ENCODE measurements at regions not wholly inside any gene's neighbourhood (a gene's known extent, or its start where the extent isn't known, plus 50 kb on each side); places are given as distances from the start of the nearest gene placed in this dataset.
"Not testable (repeated sequence)": the region's sequence is repeated elsewhere in the genome, so short reads cannot be mapped to it uniquely, and the experiment has no call there.

DNA sequence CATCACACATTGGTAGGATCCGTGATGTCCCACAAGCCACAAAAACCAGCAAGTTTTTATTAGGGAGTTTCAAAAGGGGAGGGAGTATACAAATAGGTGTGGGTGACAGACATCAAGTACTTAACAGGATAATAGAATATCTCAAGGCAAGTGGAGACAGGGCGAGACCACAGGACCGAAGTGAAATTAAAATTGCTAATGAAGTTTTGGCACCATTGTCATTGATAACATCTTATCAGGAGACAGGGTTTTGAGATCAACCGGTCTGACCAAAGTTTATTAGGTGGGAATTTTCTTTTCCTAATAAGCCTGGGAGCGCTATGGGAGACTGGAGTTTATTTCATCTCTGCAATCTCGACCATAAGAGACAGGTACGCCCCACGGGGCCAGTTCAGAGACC, 178.5 kb downstream of the OTOP1 start:
- H3K4me3 ChIP-seq (ENCODE audit: low read depth, low read length); DNase-seq (ENCODE audit: low read depth): not testable (repeated sequence)

DNA sequence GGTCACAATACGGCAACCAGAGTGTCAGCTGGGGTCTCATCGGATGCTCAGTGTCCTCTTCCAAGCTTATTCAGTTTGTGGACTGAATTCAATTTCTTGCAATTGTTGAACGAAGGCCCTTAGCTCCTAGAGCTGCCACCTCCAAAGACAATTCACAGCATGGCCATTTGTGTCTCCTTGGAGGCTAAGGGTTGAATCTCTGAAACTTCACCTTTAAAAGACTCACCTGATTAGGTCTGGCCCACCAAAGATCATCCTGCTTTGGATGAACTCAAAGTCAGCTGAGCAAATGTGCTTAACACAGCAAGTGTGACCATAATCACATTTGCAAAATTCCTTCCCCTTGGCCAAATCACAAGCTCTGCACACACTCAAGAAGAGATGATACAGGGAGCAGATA, 175.9 kb downstream of the OTOP1 start:
- not testable (repeated sequence) for H3K4me3 ChIP-seq (ENCODE audit: low read depth, low read length)

GRCh38 chr4:4052933-4053332, 173.8 kb downstream of the OTOP1 start:
- H3K4me3 ChIP-seq (ENCODE audit: low read depth, low read length); DNase-seq (ENCODE audit: low read depth): not testable (repeated sequence)

More for the DNA sequence above, 175.9 kb downstream of the OTOP1 start:
- DNase-seq (ENCODE audit: low read depth), result not testable (repeated sequence)

- not testable (repeated sequence) for H3K4me3 ChIP-seq (ENCODE audit: low read depth, low read length); DNase-seq (ENCODE audit: low read depth)
These were observed 169.5 kb downstream of the OTOP1 start for GRCh38 chr4:4057226-4057625.

GRCh38 chr4:4084171-4084570, 142.6 kb downstream of the OTOP1 start:
- H3K4me3 ChIP-seq (ENCODE audit: low read depth, low read length); DNase-seq (ENCODE audit: low read depth): not testable (repeated sequence)

DNA sequence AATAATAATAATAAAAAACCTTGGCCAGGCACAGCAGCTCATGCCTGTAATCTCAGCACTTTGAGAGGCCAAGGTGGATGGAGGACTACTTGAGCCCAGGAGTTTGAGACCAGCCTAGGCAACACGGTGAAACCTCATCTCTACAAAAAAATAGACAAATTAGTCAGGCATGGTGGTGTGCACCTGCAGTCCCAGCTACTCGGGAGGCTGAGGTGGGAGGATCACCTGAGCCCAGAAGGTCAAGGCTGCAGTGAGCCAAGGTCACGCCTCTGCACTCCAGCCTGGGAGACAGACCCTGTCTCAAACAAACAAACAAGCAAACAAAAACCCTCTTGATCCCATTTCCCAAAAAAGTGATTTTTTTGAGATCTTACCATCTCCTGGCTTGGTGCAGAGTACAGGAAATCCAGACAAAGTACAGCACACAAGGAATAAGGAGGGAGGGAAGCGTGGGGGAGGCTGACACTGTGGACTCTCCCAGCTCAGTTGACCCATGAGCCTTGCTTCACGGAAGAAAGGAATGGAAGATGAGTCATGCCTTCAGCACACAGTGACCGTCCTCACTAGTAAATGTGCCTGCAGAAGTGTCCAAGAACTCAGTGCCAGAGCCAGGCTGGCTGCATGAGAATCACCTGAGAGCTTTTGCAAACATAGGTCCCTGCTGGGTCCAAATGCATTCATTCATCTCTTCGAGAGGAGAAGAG, 136.9 kb downstream of the OTOP1 start:
- DNase-seq (ENCODE audit: low read depth), result peak; percentile 1
- not testable (repeated sequence) for H3K4me3 ChIP-seq (ENCODE audit: low read depth, low read length)

DNA sequence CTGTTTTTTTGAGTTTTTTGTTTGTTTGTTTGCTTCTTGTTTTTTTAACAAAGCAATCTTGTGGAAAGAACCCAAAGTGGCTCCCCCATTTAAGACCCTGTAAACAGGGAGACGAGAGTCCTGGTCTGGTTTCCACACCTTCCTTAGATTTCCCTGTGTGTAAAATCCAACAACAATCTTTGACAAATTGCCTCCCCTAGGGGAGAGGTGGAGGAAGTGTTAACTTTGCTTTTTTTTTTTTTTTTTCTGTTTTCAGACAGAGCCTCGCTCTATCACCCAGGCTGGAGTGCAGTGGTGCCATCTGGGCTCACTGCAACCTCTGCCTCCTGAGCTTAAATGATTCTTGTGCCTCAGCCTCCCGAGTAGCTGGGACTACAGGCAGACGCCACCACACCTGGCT, 136.0 kb downstream of the OTOP1 start:
- not testable (repeated sequence) for DNase-seq (ENCODE audit: low read depth); H3K4me3 ChIP-seq (ENCODE audit: low read depth, low read length)
- TF ChIP-seq, protein P1, sequence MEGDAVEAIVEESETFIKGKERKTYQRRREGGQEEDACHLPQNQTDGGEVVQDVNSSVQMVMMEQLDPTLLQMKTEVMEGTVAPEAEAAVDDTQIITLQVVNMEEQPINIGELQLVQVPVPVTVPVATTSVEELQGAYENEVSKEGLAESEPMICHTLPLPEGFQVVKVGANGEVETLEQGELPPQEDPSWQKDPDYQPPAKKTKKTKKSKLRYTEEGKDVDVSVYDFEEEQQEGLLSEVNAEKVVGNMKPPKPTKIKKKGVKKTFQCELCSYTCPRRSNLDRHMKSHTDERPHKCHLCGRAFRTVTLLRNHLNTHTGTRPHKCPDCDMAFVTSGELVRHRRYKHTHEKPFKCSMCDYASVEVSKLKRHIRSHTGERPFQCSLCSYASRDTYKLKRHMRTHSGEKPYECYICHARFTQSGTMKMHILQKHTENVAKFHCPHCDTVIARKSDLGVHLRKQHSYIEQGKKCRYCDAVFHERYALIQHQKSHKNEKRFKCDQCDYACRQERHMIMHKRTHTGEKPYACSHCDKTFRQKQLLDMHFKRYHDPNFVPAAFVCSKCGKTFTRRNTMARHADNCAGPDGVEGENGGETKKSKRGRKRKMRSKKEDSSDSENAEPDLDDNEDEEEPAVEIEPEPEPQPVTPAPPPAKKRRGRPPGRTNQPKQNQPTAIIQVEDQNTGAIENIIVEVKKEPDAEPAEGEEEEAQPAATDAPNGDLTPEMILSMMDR (conservative IDR thresholded peaks at IDR 0.05; ENCODE audit: low read depth, low read length), result peak; percentile 10

- H3K4me3 ChIP-seq (ENCODE audit: low read depth, low read length); DNase-seq (ENCODE audit: low read depth): not testable (repeated sequence)
These were observed 134.6 kb downstream of the OTOP1 start for GRCh38 chr4:4092159-4092558.

DNA sequence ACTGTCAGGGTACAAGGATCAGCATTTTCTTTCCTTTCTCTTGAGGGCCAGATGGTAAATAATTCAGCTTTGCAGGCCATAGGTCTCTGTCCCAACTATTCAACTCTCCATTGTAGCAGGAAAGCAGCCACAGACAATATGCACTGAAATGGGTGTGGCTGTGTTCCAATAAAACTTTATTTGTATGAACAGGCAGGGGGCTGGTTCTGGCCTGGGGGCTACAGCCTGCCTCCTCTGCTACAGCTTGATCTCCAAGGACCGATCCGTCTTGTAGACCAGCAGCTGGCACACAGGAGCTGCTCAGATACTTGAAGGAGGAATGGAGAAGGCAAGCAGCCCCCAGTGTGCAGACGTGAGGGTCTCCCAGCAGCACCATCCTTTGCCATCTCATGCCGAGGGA, 127.1 kb downstream of the OTOP1 start:
- H3K4me3 ChIP-seq (ENCODE audit: low read depth, low read length); DNase-seq (ENCODE audit: low read depth): not testable (repeated sequence)

- H3K4me3 ChIP-seq (ENCODE audit: low read depth, low read length); DNase-seq (ENCODE audit: low read depth): not testable (repeated sequence)
These were observed 119.8 kb downstream of the OTOP1 start for GRCh38 chr4:4106923-4107322.

DNA sequence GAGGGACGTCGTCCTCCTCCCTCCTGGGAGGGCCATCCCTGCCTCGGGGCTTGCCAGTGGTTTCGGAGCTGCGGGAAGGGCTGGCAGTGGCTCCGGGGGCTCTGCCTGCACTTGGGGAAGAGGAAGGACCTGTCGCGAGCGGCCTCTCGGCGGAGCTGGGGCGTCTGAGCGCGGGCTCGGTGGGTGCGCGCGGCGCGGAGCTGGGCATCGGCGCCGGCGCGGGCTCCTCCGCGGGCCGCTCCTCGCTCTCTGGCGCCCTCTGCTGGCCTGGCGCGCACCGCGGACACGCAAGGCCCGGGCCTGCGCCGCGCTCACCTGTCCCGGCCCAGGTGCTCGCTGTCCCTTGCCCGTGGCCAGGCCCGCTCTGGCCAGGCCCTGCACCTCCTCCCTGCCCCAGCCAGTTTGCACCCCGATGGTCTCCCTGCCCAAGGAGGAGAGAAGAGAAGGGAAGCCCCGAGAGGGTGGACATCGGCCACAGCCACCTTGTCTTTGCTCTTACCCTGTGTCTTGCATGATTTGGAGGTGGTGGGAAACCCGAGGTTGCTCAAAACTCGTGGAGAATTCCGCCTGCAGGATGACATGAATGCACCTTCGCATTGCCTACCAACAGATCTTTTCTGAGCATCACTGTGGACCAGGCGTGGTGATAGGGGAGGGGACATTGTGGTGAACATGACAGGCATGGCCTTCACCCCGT, 119.2 kb downstream of the OTOP1 start:
- peak overlapping the region; percentile 37 for H3K4me3 ChIP-seq (ENCODE audit: low read depth, low read length)
- not testable (repeated sequence) for DNase-seq (ENCODE audit: low read depth)
- TF ChIP-seq, protein P1 (conservative IDR thresholded peaks at IDR 0.05; ENCODE audit: low read depth, low read length), result peak; percentile 52

DNA sequence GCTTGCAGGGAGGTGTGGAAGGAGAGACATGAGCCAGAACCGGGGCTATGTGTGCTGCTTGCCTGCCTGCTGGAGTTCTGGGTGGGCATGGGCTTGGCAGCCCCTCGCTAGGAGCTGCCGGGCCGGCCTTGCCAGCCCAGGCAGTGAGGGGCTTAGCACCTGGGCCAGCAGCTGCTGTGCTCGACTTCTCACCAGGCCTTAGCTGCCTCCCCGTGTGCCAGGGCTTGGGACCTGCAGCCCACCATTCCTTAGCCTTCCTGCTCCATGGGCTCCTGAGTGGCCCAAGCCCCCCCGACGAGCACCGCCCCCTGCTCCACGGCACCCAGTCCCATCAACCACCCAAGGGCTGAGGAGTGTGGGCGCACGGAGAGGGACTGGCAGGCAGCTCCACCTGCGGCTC, 111.3 kb downstream of the OTOP1 start:
- DNase-seq (ENCODE audit: low read depth); H3K4me3 ChIP-seq (ENCODE audit: low read depth, low read length): not testable (repeated sequence)

GRCh38 chr4:4116901-4117300, 109.8 kb downstream of the OTOP1 start:
- not testable (repeated sequence) for H3K4me3 ChIP-seq (ENCODE audit: low read depth, low read length); DNase-seq (ENCODE audit: low read depth)

DNA sequence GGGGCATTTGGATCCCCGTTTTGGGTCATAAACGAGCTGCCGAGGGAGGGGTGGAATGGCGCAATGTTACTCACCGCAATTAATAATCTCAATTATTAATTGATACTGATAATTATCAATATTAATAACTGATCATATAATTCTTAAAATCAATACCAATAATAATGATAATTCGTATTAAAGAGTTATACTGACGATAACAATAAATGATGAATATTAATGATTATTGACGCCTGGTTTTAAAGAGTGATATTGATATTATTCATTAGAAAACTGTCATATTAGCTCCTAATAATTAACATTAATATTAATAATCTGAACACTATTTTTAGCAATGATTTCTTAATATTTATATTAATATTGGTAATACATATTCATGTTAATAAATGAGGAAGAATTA, 92.4 kb downstream of the OTOP1 start:
- not testable (repeated sequence) for H3K4me3 ChIP-seq (ENCODE audit: low read depth, low read length); DNase-seq (ENCODE audit: low read depth)

DNA sequence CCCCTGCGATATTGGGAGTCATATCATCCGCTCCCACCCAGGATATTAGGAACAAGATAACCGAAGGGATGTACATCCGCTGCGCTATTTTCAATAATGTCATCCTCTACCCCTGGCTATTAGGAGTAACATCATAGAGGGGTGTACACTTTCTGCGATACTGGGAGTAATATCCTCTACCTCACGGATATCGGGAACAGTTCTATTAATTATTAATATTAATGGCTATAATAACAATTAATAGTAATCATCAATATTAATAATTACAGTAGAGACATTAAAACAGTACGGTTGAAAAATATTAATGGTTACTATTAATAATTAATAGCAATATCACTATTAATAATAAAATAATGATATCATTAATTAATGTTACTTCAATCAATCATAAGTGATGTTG, 90.1 kb downstream of the OTOP1 start:
- H3K4me3 ChIP-seq (ENCODE audit: low read depth, low read length); DNase-seq (ENCODE audit: low read depth): not testable (repeated sequence)
